Right lobe of liver (tissue), 6 donors: ENCODE measurements at regions not wholly inside any gene's neighbourhood (a gene's known extent, or its start where the extent isn't known, plus 50 kb on each side); places are given as distances from the start of the nearest gene placed in this dataset.
"Not testable (repeated sequence)": the region's sequence is repeated elsewhere in the genome, so short reads cannot be mapped to it uniquely, and the experiment has no call there.

Source experiments
- ATAC-seq, 4 donors: fragments of 200-7000 bp; cut with Tn5 transposase; one replicate each; pipeline ENCODE4 v1.9.1; 2020; ENCODE audit warnings: mild to moderate bottlenecking in 4 of 4, moderate library complexity in 4 of 4
- DNase-seq, 3 donors: peaks; one replicate each; pipeline ENCODE4 v3.0.0-alpha.2; 2020
- H3K27ac ChIP-seq, 3 donors: fragments of 200-600 bp; one replicate each; pipeline ENCODE4 v1.8.0; 2022
- H3K27me3 ChIP-seq, 2 donors: fragments of 200-600 bp; one replicate each; pipeline ENCODE4 v1.8.0; 2022
- H3K36me3 ChIP-seq, 4 donors: fragments of 200-600 bp; sonication (generic) in 1 of 4; one replicate each; pipeline versions ENCODE4 v1.5.1 to v1.8.0; 2017 to 2022; ENCODE audit warnings: control low read depth in 1 of 4
- H3K4me1 ChIP-seq, 4 donors: fragments of 200-600 bp; sonication (generic) in 1 of 4; one replicate each; pipeline versions ENCODE4 v1.5.1 to v1.8.0; 2017 to 2022; ENCODE audit warnings: control low read depth in 1 of 4
- H3K4me3 ChIP-seq, 3 donors: fragments of 200-600 bp; one replicate each; pipeline ENCODE4 v1.8.0; 2022
- H3K9me3 ChIP-seq, 4 donors: fragments of 200-600 bp; sonication (generic) in 1 of 4; one replicate each; pipeline versions ENCODE4 v1.5.1 to v1.8.0; 2017 to 2022; ENCODE audit warnings: control low read depth in 1 of 4
- POLR2A ChIP-seq: fragments of 450-650 bp; IDR thresholded peaks from one replicate; pipeline ENCODE4 v1.6.1; 2017; ENCODE audit warnings: antibody characterized with exemption, mild to moderate bottlenecking
- WGBS: methylation state at CpG from one replicate; pipeline ENCODE4 v1.1.6; 2018; ENCODE audit warnings: low coverage, low lambda C conversion rate; ENCODE audit not compliant: insufficient coverage; ENCODE audit errors: missing lambda C conversion rate; 5-methylcytosine and 5-hydroxymethylcytosine counted together
- intact Hi-C, 2 donors: fragments of 100-400 bp; cut with DNase I; formaldehyde crosslinking; loops; one replicate each; pipeline versions ENCODE4 v1.11.2 to v1.14.1; 2022
- TF ChIP-seq, protein P1 (sequence below), 4 donors: fragments of 200-600 bp in 3 of 4; fragments of 450-650 bp in 1 of 4; IDR thresholded peaks; one replicate each; pipeline versions ENCODE4 v1.5.1 to v1.8.0; 2016 to 2022; ENCODE audit warnings: antibody characterized with exemption in 4 of 4, mild to moderate bottlenecking in 2 of 4
- donor health status: DM: no; HTN: yes; CAD: no.
- donor health status: DM: no; HTN: no; CAD: no.
- donor health status: DM: no; HTN: no; CAD: no.
- donor health status: DM: no; HTN: yes; CAD: no.
- donor health status: DM: no; HTN: yes; CAD: no.

DNA sequence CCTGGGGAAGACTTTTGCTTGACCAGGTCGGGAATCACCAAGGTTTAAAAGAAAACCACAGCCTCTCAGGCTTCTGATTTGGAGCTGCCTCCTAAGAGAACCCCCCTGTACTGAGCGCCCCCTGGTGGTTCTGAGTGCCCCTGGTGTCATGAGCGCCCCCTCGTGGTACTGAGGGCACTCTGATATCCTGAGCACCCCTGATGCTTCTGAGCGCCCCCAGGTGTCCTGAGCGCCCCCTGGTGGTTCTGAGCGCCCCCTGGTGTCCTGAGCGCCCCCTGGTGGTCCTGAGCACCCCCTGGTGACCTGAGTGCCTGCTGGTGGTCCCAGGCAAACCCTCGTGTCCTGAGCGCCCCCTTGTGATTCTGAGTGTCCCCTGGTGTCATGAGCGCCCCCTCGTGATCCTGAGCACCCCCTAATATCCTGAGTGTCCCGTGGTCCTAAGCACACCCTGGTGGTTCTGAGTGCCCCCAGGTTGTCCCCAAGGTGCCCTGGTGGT is 643.8 kb downstream of the TMEM121 start:
- H3K4me1 ChIP-seq, H3K9me3 ChIP-seq, intact Hi-C loops, H3K36me3 ChIP-seq, H3K27ac ChIP-seq, DNase-seq, H3K27me3 ChIP-seq, ATAC-seq, H3K4me3 ChIP-seq: not testable (repeated sequence)
- TF ChIP-seq, protein P1, sequence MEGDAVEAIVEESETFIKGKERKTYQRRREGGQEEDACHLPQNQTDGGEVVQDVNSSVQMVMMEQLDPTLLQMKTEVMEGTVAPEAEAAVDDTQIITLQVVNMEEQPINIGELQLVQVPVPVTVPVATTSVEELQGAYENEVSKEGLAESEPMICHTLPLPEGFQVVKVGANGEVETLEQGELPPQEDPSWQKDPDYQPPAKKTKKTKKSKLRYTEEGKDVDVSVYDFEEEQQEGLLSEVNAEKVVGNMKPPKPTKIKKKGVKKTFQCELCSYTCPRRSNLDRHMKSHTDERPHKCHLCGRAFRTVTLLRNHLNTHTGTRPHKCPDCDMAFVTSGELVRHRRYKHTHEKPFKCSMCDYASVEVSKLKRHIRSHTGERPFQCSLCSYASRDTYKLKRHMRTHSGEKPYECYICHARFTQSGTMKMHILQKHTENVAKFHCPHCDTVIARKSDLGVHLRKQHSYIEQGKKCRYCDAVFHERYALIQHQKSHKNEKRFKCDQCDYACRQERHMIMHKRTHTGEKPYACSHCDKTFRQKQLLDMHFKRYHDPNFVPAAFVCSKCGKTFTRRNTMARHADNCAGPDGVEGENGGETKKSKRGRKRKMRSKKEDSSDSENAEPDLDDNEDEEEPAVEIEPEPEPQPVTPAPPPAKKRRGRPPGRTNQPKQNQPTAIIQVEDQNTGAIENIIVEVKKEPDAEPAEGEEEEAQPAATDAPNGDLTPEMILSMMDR (IDR thresholded peaks at IDR 0.05) = peak in 3 of 4 donors; percentile 21 to 25 (median 21)
- 67% methylated on average over 1 of the region's 13 CpGs for WGBS

DNA sequence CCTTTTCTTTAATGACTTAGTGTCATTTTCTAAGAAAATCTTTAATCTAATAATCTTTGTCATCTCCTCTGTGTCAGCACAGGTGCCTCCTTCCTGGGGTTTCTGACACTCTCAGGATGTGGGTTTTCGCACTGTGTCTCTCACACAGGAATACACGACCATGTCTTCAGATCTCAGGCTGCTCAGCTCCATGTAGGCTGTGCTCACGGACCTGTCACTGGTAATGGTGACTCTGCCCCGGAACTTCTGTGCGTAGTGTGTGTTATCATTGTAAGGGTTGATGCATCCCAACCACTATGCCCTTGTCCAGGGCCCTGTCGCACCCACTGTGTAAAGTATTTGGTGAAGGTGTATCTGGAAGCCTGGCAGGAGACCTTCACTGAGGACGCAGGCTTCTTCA is 647.8 kb downstream of the TMEM121 start:
- H3K4me1 ChIP-seq = no peaks in the 10 kb centered on the region
- ATAC-seq (no peak), DNase-seq (no peak)
- H3K9me3 ChIP-seq = no peaks in the 10 kb centered on the region
- H3K4me3 ChIP-seq = no peak overlapping the region
- intact Hi-C loops = no loop called here
- no peak overlapping the region for H3K27ac ChIP-seq
- H3K27me3 ChIP-seq = no peaks in the 10 kb centered on the region
- TF ChIP-seq POLR2A = no peak
- TF ChIP-seq, protein P1 (IDR thresholded peaks at IDR 0.05) = no peak
- WGBS = 28% methylated on average over 6 of the region's 7 CpGs
- H3K36me3 ChIP-seq = no peaks in the 10 kb centered on the region

DNA sequence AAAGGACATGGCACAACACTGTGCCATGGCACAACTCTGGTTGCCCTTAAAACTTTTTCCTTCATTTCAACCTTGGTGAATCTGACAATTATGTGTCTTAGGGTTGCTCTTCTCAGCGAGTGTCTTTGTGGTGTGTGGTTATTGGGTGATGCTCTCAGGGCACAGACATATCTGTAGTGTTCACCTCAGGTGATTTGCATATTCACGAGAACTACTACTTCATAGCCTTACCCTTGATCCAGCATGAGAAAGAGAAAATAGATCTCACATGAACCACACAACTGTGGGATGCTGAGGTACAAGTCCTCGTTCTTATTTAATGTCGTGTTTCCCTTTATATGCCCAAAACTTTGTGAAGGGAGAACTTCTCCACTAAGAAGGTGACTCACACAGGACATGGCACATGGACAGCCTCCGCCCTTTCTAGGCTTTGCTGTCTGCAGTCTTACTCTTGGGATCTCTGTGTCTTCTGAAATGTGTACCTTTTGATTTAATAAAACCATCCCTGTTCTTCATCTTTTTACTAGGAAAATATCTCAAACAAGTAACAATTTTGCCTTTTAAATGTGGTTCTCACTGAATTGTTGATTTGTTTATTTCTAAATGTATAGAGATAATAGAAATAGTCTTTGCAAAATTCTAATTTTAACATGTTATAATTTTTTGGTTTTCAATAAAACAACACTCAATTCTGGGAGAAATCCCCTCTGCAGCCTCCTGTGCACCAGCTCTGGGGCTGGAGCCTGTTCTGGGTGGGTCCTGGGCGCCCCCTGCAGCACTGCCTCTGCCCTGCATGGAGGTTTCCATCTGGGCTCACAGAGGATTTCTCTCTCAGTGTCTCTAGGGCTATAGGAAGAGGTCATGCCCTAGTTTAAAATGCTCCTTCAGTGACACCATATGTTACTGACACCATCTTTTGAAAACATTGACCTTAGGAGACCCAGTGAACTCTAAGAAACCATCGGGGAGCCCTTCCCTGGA is 651.2 kb downstream of the TMEM121 start:
- H3K36me3 ChIP-seq, H3K4me1 ChIP-seq, DNase-seq, H3K27ac ChIP-seq, H3K9me3 ChIP-seq, intact Hi-C loops, H3K4me3 ChIP-seq, H3K27me3 ChIP-seq: not testable (repeated sequence)
- ATAC-seq = peak in 2 of 4 donors; percentile 14 to 42
- WGBS = 24% methylated on average over 7 of the region's 7 CpGs

DNA sequence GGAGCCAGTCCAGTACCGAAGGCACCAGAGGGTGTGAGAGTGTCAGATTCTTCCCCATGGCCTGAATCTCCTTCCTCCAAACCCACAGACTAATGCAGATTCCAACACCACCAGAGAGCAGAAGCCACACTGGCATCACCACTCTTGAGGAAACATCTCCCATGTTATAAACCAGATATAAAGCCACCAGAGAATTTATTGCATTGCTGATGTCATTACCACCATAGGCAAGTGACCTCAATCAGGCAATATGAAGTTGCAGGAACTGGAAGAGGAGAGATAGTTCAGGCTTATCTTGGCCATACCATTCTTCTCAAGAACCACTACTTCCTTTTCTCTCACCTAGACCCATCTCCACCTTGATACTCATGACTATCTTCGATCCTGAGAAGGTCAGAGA is 653.4 kb downstream of the TMEM121 start:
- no peaks in the 10 kb centered on the region for H3K9me3 ChIP-seq
- no peaks in the 10 kb centered on the region for H3K36me3 ChIP-seq
- WGBS = 24% methylated on average over 2 of the region's 2 CpGs
- TF ChIP-seq, protein P1 (IDR thresholded peaks at IDR 0.05) = no peak
- TF ChIP-seq POLR2A = no peak
- H3K4me3 ChIP-seq = no peak overlapping the region
- no peak for DNase-seq
- intact Hi-C loops = no loop called here
- no peak overlapping the region for H3K27ac ChIP-seq
- ATAC-seq = no peak
- no peaks in the 10 kb centered on the region for H3K27me3 ChIP-seq
- H3K4me1 ChIP-seq = no peaks in the 10 kb centered on the region

DNA sequence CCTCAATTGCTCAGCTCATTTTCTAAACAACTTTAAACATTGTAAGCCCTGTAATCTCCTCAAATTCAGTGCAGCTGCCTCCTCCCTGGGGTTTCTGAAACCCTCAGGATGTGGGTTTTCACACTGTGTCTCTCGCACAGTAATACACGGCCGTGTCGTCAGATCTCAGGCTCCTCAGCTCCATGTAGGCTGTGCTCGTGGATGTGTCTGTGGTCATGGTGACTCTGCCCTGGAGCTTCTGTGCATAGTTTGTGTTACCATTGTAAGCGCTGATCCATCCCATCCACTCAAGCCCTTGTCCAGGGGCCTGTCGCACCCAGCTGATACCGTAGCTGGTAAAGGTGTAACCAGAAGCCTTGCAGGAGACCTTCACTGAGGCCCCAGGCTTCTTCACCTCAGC is 658.4 kb downstream of the TMEM121 start:
- H3K36me3 ChIP-seq, H3K9me3 ChIP-seq, H3K27ac ChIP-seq, DNase-seq, H3K4me1 ChIP-seq, H3K4me3 ChIP-seq, intact Hi-C loops, ATAC-seq, H3K27me3 ChIP-seq: not testable (repeated sequence)
- WGBS = 46% methylated on average over 8 of the region's 8 CpGs

DNA sequence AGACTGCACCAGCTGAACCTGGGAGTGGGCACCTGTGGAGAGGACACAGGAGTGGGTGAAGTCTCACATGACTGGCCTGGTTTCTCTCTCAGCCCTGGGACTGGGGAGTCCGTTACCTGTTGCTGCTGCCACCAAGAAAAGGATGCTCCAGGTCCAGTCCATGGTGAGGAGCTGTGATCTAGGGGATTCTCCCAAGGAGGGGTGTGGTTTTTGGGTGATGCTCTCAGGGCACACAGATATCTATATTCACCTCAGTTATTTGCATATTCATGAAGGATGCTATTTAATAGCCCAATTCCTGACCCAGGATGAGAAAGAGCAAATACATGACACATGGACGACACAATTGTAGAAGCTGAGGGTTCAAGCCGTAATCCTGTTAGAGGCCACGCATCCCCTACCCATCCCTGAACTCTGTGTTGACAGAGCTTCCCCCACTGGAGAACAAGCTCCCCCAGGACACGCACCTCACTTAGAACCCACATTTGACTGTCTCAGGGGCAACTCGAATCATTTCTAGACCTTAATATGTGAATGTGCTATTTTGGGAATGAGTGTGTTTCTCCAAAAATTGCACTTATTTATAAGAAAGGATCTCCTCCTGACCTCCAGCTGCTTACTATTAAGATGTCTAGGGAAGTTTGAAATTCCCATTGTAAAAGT is 658.9 kb downstream of the TMEM121 start:
- intact Hi-C loops, ATAC-seq, H3K4me3 ChIP-seq, DNase-seq, H3K9me3 ChIP-seq, H3K36me3 ChIP-seq, H3K4me1 ChIP-seq, H3K27ac ChIP-seq, H3K27me3 ChIP-seq: not testable (repeated sequence)
- 33% methylated on average over 4 of the region's 6 CpGs for WGBS
